ENCODE measurements at regions not wholly inside any gene's neighbourhood (a gene's known extent, or its start where the extent isn't known, plus 50 kb on each side); places are given as distances from the start of the nearest gene placed in this dataset.

DNA sequence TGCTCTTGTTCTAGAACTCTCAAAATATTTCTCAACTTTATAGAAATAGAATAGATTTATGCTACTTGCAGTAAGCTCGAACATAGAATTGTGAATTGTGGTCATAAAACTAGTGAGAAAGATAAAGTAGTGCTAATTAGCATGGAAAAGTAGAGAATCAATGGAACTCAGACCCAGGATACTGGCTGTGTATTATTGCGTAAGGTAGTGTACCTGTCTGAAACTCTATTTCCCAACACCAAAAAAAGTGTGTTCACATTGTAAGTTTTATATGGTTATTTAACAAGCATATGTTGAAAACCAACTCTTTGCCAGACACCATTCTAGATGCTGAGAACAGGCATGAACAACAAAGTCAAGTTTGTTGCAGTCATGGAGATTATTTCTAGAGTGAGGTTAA, 720.5 kb upstream of the ATXN7L3B start:
- Histone ChIP-seq H3K4me1 (ENCODE audit: insufficient read depth, low read length) (no peaks in the 10 kb centered on the region), H3K4me3 (ENCODE audit: low read length) (no peak overlapping the region), H3K27me3 (ENCODE audit: control insufficient read depth in 1 of 2, insufficient read depth in 2 of 2, low read length in 2 of 2) (no peaks in the 10 kb centered on the region), H3K9me3 (ENCODE audit: control insufficient read depth in 1 of 2, insufficient read depth in 1 of 2, low read length in 2 of 2) (peaks cover 3 to 5% of the 10 kb centered on the region in 2 experiments), H3K36me3 (ENCODE audit: insufficient read depth, low read length) (no peaks in the 10 kb centered on the region), H3K27ac (ENCODE audit: low read depth in 1 of 2, low read length in 2 of 2) (no peak overlapping the region)
- ATAC-seq (ENCODE audit: poor library complexity): no peak
- no peaks in the 10 kb centered on the region for H3K27me3 Mint-ChIP-seq
- ChIA-PET POLR2A (no interaction called here), CTCF (interaction anchor here (0.6 kb wide), 1 partner anchor 900 kb away, joined by 3 read pairs; no protein-coding TSS in a partner anchor)
- H3K4me1 Mint-ChIP-seq (ENCODE audit: low read depth): no peaks in the 10 kb centered on the region
- no peak overlapping the region for H3K4me3 Mint-ChIP-seq
- H3K36me3 Mint-ChIP-seq (ENCODE audit: low read depth): no peaks in the 10 kb centered on the region
- TF ChIP-seq, protein P1, sequence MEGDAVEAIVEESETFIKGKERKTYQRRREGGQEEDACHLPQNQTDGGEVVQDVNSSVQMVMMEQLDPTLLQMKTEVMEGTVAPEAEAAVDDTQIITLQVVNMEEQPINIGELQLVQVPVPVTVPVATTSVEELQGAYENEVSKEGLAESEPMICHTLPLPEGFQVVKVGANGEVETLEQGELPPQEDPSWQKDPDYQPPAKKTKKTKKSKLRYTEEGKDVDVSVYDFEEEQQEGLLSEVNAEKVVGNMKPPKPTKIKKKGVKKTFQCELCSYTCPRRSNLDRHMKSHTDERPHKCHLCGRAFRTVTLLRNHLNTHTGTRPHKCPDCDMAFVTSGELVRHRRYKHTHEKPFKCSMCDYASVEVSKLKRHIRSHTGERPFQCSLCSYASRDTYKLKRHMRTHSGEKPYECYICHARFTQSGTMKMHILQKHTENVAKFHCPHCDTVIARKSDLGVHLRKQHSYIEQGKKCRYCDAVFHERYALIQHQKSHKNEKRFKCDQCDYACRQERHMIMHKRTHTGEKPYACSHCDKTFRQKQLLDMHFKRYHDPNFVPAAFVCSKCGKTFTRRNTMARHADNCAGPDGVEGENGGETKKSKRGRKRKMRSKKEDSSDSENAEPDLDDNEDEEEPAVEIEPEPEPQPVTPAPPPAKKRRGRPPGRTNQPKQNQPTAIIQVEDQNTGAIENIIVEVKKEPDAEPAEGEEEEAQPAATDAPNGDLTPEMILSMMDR (IDR thresholded peaks at IDR 0.05): no peak
- H3K9me3 Mint-ChIP-seq: peaks cover 4% of the 10 kb centered on the region
- no peak for DNase-seq
- H3K27ac Mint-ChIP-seq: no peak overlapping the region
- intact Hi-C loops (cut with DNase I, micrococcal nuclease): no loop called here

DNA sequence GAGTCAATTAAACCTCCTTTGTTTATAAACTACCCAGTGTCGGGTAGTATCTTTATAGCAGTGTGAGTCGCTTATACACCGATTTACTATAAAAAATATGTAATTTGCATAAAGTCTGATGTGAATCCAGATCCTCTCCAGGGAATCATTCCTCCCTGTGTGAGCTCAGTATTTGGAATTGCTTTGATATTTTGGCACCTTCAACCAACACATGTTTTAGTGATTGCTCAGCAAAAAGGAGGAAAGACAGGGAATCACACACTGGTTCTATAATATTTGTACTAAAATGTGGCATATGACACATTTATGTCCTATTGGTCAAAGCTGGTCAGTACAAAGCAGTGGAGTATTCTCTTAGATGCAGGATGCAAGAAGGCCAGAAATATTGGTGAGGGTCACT, 703.9 kb upstream of the ATXN7L3B start:
- intact Hi-C loops (cut with DNase I, micrococcal nuclease): no loop called here
- H3K36me3 Mint-ChIP-seq (ENCODE audit: low read depth): no peaks in the 10 kb centered on the region
- peaks cover 6% of the 10 kb centered on the region for H3K9me3 Mint-ChIP-seq
- TF ChIP-seq, protein P1 (IDR thresholded peaks at IDR 0.05): no peak
- no peak for DNase-seq
- Histone ChIP-seq H3K27ac (ENCODE audit: low read depth in 1 of 2, low read length in 2 of 2) (no peak overlapping the region), H3K4me1 (ENCODE audit: insufficient read depth, low read length) (no peaks in the 10 kb centered on the region), H3K9me3 (ENCODE audit: control insufficient read depth in 1 of 2, insufficient read depth in 1 of 2, low read length in 2 of 2) (no peaks in the 10 kb centered on the region), H3K4me3 (ENCODE audit: low read length) (no peak overlapping the region), H3K27me3 (ENCODE audit: control insufficient read depth in 1 of 2, insufficient read depth in 2 of 2, low read length in 2 of 2) (no peaks in the 10 kb centered on the region), H3K36me3 (ENCODE audit: insufficient read depth, low read length) (no peaks in the 10 kb centered on the region)
- no peak overlapping the region for H3K4me3 Mint-ChIP-seq
- no peak overlapping the region for H3K27ac Mint-ChIP-seq
- no peaks in the 10 kb centered on the region for H3K27me3 Mint-ChIP-seq
- no peaks in the 10 kb centered on the region for H3K4me1 Mint-ChIP-seq (ENCODE audit: low read depth)
- ATAC-seq (ENCODE audit: poor library complexity): no peak
- ChIA-PET CTCF (no interaction called here), POLR2A (no interaction called here)

- Mint-ChIP-seq H3K4me1 (ENCODE audit: low read depth) (no peaks in the 10 kb centered on the region), H3K27ac (no peak overlapping the region)
Observed at GRCh38 chr12:73841963-73842362, 695.7 kb upstream of the ATXN7L3B start.

More at GRCh38 chr12:73841963-73842362, 695.7 kb upstream of the ATXN7L3B start:
- Mint-ChIP-seq H3K9me3 (peaks cover 2% of the 10 kb centered on the region), H3K4me3 (no peak overlapping the region), H3K27me3 (no peaks in the 10 kb centered on the region), H3K36me3 (ENCODE audit: low read depth) (no peaks in the 10 kb centered on the region)
- DNase-seq (no peak), ATAC-seq (ENCODE audit: poor library complexity) (no peak)
- intact Hi-C loops (cut with DNase I, micrococcal nuclease): no loop called here
- Histone ChIP-seq H3K27me3 (ENCODE audit: control insufficient read depth in 1 of 2, insufficient read depth in 2 of 2, low read length in 2 of 2) (no peaks in the 10 kb centered on the region), H3K4me3 (ENCODE audit: low read length) (no peak overlapping the region), H3K4me1 (ENCODE audit: insufficient read depth, low read length) (no peaks in the 10 kb centered on the region), H3K36me3 (ENCODE audit: insufficient read depth, low read length) (no peaks in the 10 kb centered on the region), H3K27ac (ENCODE audit: low read depth in 1 of 2, low read length in 2 of 2) (no peak overlapping the region), H3K9me3 (ENCODE audit: control insufficient read depth in 1 of 2, insufficient read depth in 1 of 2, low read length in 2 of 2) (peaks cover 0 to 4% of the 10 kb centered on the region in 2 experiments)
- TF ChIP-seq, protein P1 (IDR thresholded peaks at IDR 0.05): no peak
- POLR2A ChIA-PET: no interaction called here
- CTCF ChIA-PET: no interaction called here
